Renal cortex interstitium (tissue), 11 donors: ENCODE measurements at regions not wholly inside any gene's neighbourhood (a gene's known extent, or its start where the extent isn't known, plus 50 kb on each side); places are given as distances from the start of the nearest gene placed in this dataset.

Experiments used
- DNase-seq, 11 donors: peaks; one replicate each; pipeline ENCODE4 v3.0.0-alpha.2; 2013; ENCODE audit warnings: low read depth in 9 of 11, low spot score in 4 of 11; ENCODE audit errors: extremely low read depth in 1 of 11

GRCh38 chr9:105055917-105056316 lies 128.0 kb upstream of the ABCA1 start:
- peak in 1 of 11 donors; percentile 25 for DNase-seq

DNA sequence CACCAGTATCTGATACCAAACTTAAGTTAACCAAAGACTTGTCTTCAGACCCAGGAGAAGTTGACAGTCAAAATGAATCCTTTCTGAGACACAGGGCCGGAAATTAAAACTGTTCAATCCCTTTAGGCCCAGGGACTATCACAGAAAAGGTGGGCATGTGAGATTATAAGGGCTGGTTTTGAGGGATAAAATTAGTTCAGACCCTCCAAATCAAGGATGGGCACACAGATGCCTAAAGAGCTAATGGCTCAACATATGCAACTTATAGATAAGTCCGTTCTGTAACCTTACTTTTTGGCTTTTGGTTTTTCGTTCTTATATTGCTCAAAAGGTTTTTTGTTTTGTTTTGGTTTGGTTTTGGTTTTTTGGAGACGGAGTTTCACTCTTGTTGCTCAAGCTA lies 129.6 kb upstream of the ABCA1 start:
- no peak for DNase-seq

DNA sequence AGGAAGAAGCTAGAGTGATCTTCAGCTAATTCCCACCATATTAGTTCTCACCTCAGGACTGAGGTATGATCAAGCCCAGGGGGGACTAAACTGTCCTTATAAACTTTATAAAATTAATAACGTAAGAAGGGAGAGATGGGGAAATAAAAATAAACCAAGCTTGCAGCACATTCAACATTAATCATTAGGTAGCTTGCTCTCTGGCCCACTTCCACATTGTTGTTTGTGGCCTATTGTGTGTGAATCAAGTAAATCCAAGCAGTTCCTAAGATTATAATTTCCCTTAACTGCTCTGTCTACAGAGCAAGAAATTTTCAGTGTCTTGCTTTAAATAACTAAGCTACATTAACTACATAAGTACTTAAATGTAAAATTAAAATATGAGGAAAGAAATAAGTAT lies 131.3 kb upstream of the ABCA1 start:
- no peak for DNase-seq

DNA sequence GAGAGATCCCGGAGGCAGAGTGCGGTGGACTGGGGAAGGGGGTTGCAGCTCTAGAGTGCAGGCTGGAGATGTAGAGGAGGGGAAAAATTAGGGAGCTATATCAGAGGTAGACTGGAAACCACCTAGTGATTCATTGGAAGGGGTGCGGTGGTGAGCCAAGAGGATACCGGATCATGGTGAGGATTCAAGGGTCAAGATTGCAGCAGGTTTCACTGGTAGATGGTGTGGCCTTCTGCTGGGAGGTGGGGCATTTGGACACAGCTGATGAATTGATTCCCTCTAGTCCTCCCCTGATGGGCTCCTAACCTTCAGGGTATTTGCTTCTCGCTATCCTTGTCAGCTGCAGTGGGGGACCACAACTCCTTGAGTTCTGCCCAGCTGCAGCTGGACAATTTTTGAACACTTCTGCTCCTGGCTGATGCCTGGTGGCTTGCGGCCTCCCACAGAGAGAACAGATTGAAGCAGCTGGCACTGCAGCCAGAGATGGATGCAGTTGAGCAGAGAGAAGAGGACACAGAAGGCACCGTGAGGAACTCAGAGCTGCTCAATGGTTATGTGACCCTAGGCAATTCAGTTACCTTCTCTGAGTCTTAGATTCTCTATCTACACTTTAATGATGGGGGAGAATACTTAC lies 134.4 kb upstream of the ABCA1 start:
- DNase-seq, result no peak

- peak; percentile 55 to 73 (median 65) for DNase-seq
Measured at GRCh38 chr9:105064248-105065097, 136.5 kb upstream of the ABCA1 start.

DNA sequence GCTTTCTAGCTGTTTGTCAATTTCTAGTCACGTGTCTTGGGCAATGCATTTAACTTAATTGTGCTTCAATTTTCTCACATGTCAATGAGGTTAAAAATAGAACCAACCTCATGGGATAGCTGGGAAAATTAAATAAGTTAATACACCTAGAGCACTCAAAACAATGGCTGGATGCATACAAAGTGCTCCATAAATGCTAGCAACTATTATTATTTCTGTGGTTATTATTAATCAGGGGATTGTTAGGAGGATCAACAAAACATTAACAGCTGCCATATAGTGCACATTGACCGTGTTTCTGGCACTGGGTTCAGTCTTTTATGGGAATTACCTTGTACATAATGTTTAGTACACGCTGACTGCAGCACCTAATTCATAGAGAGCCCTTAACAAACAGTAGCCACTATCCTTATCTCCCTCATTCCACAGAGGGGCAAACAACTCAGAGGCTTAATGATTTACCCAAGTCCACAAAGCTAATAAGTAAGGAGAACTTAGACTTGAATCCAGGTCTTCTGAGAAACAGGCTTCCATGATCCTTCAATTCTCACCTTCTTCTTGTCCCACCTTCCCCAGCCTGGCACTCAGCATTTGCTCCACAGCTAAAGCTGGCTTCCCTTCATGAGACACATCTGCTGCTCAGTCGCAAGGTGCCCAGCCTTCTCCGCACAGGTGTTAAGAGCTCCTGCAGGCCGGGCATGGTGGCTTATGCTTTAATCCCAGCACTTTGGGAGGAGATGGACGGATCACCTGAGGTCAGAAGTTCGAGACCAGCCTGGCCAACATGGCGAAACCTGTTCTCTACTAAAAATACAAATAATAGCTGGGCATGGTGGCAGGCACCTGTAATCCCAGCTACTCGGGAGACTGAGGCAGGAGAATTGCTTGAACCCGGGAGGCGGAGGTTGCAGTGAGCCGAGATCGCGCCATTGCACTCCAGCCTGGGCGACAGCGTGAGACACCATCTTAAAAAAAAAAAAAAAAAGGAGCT lies 137.4 kb upstream of the ABCA1 start:
- no peak for DNase-seq

GRCh38 chr9:105066275-105066865 lies 138.4 kb upstream of the ABCA1 start:
- no peak for DNase-seq

DNA sequence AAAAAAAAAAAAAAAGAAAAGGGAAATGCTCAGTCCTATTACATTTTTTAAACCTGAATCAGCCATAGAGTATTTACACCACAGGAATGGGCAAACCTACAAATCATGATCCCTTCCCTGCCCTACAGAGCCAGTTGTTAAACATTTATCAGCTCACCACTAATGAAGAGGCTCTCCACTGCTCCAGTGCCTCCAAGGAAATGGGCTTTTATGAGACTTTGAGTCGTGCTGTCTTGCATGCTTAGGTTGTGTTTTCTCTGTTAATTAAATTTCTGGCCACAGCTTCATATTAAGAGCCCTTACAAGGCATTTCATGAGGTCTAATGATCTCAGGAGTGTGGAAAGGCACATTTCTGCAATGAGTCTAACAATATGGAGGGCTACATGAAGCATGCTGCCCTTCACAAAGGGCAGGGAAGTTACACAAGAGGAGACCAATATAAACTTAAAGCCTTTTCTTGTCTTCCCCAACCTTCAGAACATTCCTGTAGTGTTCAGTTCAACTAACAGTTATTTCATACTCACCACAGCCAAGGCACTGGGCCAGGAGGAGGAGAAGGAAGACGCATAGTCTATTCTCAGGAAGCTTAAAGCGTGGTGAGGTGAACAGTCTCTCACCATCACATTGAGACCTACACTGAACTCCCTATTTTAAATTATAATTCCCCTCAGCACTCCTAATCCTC lies 140.1 kb upstream of the ABCA1 start:
- no peak for DNase-seq

- DNase-seq, result no peak
Measured at GRCh38 chr9:105069285-105069684, 141.3 kb upstream of the ABCA1 start.

- no peak for DNase-seq
Measured at GRCh38 chr9:105069696-105070095, 141.7 kb upstream of the ABCA1 start.

- no peak for DNase-seq
Measured at GRCh38 chr9:105070176-105070575, 142.2 kb upstream of the ABCA1 start.

DNA sequence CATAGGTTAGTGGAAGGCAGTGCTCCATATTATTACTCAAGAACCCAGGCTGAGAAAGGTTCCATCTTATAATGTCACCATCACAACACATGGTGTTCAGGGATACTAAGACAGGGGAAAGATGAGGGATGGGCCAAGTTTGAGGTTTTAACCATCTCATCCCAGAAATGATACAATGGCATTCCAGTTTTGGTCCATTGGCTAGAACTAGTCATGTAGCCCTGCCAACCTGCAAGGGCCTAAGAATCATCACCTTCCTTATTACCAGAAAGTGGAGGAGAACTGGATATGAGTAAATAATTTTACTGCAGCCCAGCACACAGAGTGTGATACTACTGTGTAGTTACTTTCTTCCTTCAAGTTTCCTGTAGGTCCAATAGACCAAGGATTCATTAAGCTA lies 144.5 kb upstream of the ABCA1 start:
- DNase-seq, result no peak

DNA sequence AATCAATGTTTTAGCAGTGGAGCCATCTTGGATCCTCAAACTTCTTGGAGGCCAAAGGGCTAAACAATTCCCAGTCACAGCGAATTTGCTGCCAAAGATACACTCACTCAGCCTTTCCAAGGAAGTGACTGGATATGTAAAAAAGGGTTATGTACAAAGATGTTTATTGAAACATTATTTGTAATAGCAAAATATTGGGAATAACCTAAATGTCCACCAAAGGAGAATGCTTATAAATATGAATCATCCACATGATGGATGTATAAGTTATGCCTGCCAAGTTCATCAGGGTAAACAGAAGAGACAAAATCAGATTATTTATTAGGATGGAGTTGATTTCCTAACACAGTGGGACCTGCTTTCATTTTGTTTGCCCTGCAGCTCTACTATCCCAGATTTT lies 145.2 kb upstream of the ABCA1 start:
- no peak for DNase-seq

- DNase-seq, result no peak
Measured at GRCh38 chr9:105074491-105074890, 146.5 kb upstream of the ABCA1 start.

- no peak for DNase-seq
Measured at GRCh38 chr9:105076729-105077128, 148.8 kb upstream of the ABCA1 start.

- no peak for DNase-seq
Measured at GRCh38 chr9:105079457-105079856, 151.5 kb upstream of the ABCA1 start.

- DNase-seq, result no peak
Measured at GRCh38 chr9:105082843-105083242, 154.9 kb upstream of the ABCA1 start.

- no peak for DNase-seq
Measured at GRCh38 chr9:105083256-105083655, 155.3 kb upstream of the ABCA1 start.
